ENCODE measurements at regions not wholly inside any gene's neighbourhood (a gene's known extent, or its start where the extent isn't known, plus 50 kb on each side); places are given as distances from the start of the nearest gene placed in this dataset.

DNA sequence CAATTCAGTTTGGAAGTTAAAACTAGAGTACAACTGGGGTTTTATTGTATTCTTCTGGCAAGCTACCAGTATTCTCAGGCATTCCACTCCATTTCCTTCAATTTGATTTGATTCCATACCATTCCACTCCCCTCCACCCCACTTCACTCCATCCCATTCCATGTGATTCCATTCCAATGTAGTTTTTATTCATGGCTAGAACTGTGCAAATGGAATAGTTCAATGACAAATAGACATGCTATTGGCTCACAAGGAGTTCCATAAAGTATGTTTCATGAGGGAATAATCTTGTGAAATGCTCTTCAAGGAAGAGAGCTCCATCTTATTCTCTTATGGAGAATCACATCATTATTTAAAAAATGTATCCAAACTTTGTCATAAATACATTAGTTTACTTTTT is 285.0 kb upstream of the BMP2 start:
- CTCF ChIA-PET = no interaction called here
- no peaks in the 10 kb centered on the region for H3K36me3 Mint-ChIP-seq (ENCODE audit: low read depth)
- H3K4me1 Mint-ChIP-seq (ENCODE audit: low read depth) = no peaks in the 10 kb centered on the region
- no peak overlapping the region for H3K4me3 Mint-ChIP-seq
- DNase-seq (no peak), ATAC-seq (no peak)
- peaks cover 4% of the 10 kb centered on the region for H3K9me3 Mint-ChIP-seq (ENCODE audit: insufficient read depth)
- no peaks in the 10 kb centered on the region for H3K27me3 Mint-ChIP-seq (ENCODE audit: low read depth)
- POLR2A ChIA-PET = no interaction called here
- no peak overlapping the region for H3K27ac Mint-ChIP-seq

DNA sequence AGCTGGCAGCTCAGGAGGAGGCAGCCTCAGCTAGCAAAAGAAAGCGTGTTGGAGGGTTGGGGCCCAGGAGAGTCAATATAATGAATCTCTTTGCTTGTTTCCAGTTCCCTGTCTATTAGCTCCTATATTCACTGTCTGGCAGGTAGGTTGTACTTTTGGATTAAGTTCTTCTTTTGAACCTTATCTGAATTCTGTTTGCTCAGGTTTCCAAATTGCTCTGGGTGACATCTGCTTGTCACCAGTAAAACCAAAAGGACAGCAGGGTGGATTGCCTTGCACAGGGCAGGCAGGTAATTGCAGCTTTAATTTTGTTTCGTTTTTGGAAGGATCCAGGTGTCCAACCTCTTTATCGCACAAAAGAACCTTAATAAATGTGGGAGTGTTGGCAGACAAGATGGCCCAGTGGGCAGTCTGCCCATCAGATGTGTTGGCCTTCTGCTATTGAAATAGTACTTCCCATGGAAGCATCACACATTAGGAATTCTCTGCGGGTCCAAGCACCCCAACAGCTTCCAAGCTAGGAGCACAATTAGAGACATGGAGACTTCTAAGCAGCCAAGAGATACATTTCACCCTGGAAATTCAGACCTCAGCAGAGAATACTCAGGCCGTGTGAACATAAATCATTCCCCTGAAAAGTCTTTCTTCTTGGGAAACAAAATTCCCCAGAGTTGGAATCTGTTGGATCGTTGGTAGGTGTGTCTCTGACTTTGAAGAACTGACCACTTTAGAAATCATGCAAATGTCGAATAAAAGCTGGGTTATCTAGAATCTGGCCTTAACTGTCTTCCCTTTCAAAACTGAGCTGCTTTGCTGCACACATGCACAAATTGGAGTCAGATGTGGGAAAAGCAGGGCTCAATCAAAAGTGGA is 286.9 kb upstream of the BMP2 start:
- Mint-ChIP-seq H3K9me3 (ENCODE audit: insufficient read depth) (peaks cover 4% of the 10 kb centered on the region), H3K27ac (no peak overlapping the region), H3K4me1 (ENCODE audit: low read depth) (no peaks in the 10 kb centered on the region), H3K36me3 (ENCODE audit: low read depth) (no peaks in the 10 kb centered on the region), H3K27me3 (ENCODE audit: low read depth) (no peaks in the 10 kb centered on the region), H3K4me3 (no peak overlapping the region)
- CTCF ChIA-PET = no interaction called here
- POLR2A ChIA-PET = no interaction called here
- no peak for ATAC-seq
- DNase-seq = no peak

DNA sequence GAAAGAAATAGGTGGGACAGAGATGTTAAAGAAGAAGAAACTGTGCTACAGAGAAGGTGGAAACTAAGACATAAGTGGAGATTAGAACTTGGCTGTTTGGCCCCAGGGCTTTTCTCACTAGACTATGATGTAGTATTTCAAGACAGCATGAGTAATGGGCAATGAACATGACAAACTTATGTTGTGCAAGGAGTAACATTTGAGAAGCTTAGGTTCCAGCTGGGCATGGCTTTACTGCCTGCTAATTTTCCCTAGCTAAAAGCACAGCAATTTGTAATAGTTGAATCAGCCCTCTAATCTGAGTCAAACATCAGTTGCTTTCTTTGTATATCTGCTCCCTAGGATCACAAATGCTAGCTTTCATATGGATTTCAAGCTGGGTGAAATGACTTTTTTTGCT is 294.3 kb upstream of the BMP2 start:
- Mint-ChIP-seq H3K36me3 (ENCODE audit: low read depth) (no peaks in the 10 kb centered on the region), H3K27me3 (ENCODE audit: low read depth) (no peaks in the 10 kb centered on the region), H3K9me3 (ENCODE audit: insufficient read depth) (no peaks in the 10 kb centered on the region), H3K4me3 (no peak overlapping the region), H3K4me1 (ENCODE audit: low read depth) (no peaks in the 10 kb centered on the region), H3K27ac (no peak overlapping the region)
- no peak for ATAC-seq
- ChIA-PET POLR2A (no interaction called here), CTCF (no interaction called here)
- DNase-seq = no peak

DNA sequence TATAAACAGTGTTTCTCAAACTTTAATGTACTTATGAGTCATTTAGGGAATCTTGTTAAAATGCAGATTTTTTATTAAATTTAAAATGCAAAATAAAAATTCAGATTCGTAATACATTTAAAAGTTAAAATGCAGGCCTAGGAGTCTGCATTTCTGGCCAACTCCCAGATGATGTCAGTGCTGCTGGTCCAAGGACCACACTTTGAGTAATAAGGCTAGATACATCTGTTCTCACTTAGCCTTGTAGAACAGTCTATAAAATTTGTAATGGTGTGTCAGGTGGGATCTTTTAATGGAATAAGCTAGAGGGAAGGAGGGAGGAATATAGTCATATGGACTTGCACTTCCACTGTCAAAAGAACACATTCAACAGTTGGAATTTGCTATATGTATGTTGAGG is 295.6 kb upstream of the BMP2 start:
- POLR2A ChIA-PET = no interaction called here
- Mint-ChIP-seq H3K4me3 (no peak overlapping the region), H3K27ac (no peak overlapping the region), H3K4me1 (ENCODE audit: low read depth) (no peaks in the 10 kb centered on the region), H3K9me3 (ENCODE audit: insufficient read depth) (no peaks in the 10 kb centered on the region), H3K27me3 (ENCODE audit: low read depth) (no peaks in the 10 kb centered on the region), H3K36me3 (ENCODE audit: low read depth) (no peaks in the 10 kb centered on the region)
- ATAC-seq (no peak), DNase-seq (no peak)
- CTCF ChIA-PET = no interaction called here

DNA sequence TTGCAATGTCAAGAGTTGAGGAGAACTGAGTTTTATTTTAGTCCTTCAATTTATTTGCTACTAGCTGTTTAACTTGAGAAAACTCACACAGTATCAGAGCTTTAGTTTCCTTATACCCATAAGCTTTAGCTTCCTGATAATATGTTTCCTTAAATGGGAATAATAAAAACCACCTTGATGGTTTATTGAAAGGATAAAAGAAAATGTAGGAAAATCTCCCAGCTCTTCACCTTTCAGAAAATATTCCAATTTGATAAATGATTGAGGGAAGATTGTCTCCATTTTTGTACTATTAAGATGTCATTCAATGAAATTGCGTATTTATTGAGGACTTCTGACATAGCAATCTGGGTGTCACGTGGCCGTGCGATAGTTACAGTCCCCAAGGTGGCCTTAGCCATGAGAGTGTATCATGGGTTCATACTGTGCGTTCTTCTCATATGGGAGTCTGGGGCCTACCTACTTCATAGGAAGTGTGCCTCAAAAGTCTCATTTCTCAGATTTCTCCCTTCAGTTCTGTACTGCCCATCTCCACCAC is 296.3 kb upstream of the BMP2 start:
- H3K9me3 Mint-ChIP-seq (ENCODE audit: insufficient read depth) = no peaks in the 10 kb centered on the region
- no peaks in the 10 kb centered on the region for H3K4me1 Mint-ChIP-seq (ENCODE audit: low read depth)
- no peaks in the 10 kb centered on the region for H3K36me3 Mint-ChIP-seq (ENCODE audit: low read depth)
- POLR2A ChIA-PET = no interaction called here
- CTCF ChIA-PET = no interaction called here
- no peak overlapping the region for H3K27ac Mint-ChIP-seq
- no peaks in the 10 kb centered on the region for H3K27me3 Mint-ChIP-seq (ENCODE audit: low read depth)
- no peak for ATAC-seq
- no peak for DNase-seq
- H3K4me3 Mint-ChIP-seq = no peak overlapping the region

DNA sequence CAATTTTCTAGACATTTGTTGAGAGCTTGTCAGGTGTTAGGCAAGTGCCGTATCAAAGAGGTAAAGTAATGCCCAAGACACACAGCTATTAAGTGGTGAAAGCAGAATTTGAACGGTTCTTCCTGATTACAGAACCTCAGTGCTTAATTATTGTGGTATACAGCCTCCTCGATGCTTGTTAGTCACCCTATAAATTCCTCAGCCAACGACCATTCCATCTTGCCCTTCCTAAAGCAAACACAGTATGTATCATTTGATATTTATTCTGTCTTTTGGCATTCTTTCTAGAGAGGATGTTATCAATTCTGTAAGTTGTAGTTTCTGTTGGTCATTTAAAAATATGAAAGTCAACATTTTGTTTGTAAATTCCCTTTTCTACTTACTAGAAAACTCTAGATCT is 297.8 kb upstream of the BMP2 start:
- no peaks in the 10 kb centered on the region for H3K27me3 Mint-ChIP-seq (ENCODE audit: low read depth)
- no peak for DNase-seq
- no peak overlapping the region for H3K4me3 Mint-ChIP-seq

DNA sequence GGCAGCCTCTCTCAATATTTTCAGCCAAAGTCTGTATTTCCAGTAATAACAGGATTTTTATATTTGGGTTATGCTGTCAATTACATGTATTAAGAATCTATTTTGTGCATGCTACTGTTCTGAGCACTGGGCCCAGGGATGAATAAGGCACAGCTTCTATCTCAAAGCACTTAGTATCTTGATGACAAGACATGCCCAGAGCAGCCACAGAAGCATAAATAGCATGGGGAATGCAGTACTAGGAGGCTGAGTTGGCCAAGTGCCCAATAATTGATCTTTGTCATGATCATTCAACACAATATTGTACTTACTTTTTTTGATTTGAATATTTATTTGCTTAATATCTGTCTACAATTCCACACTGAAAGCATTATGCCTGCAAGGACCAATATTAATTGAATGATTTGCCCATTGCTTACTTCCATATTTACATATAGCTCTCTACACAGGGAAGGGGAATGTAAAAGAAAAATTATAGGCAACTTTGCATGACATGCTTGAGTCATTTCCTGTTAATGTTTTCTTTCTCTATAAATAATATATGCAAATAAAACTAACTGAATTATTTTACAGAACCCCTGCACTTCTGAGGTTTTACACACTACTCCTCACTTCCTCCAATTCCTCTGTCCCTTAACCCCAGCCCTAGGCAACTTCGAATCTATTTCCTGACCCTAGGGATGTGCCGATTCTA is 298.9 kb upstream of the BMP2 start:
- DNase-seq = no peak
- no peak overlapping the region for H3K27ac Mint-ChIP-seq
- H3K27me3 Mint-ChIP-seq (ENCODE audit: low read depth) = no peaks in the 10 kb centered on the region
- H3K4me3 Mint-ChIP-seq = no peak overlapping the region
- no peaks in the 10 kb centered on the region for H3K4me1 Mint-ChIP-seq (ENCODE audit: low read depth)
- no peaks in the 10 kb centered on the region for H3K36me3 Mint-ChIP-seq (ENCODE audit: low read depth)
- ChIA-PET CTCF (no interaction called here), POLR2A (no interaction called here)
- ATAC-seq = no peak
- H3K9me3 Mint-ChIP-seq (ENCODE audit: insufficient read depth) = no peaks in the 10 kb centered on the region

More for the DNA sequence above, 297.8 kb upstream of the BMP2 start:
- Mint-ChIP-seq H3K36me3 (ENCODE audit: low read depth) (no peaks in the 10 kb centered on the region), H3K27ac (no peak overlapping the region), H3K4me1 (ENCODE audit: low read depth) (no peaks in the 10 kb centered on the region), H3K9me3 (ENCODE audit: insufficient read depth) (no peaks in the 10 kb centered on the region)
- ChIA-PET CTCF (no interaction called here), POLR2A (no interaction called here)
- ATAC-seq = no peak

DNA sequence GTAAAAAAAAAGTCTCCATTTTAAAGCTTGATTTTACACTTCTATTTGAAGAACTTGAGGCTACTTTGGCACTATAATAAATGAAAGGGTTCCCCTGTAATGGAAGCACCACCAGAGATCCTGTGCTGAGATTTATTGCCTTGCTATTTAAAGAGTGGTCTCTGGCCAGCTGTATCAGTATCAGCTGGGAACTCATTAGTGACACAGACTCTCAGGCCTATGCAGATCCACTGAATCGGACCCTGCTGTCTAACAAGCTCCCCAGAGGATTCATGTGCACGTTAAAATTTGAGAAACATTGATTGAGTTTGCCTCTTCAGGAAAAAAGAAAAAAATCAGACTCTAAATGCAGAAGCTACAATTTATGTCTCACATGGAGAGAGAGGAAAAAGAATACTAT is 299.9 kb upstream of the BMP2 start:
- Mint-ChIP-seq H3K4me1 (ENCODE audit: low read depth) (no peaks in the 10 kb centered on the region), H3K27ac (no peak overlapping the region), H3K27me3 (ENCODE audit: low read depth) (no peaks in the 10 kb centered on the region), H3K9me3 (ENCODE audit: insufficient read depth) (no peaks in the 10 kb centered on the region), H3K36me3 (ENCODE audit: low read depth) (no peaks in the 10 kb centered on the region), H3K4me3 (no peak overlapping the region)
- ChIA-PET CTCF (no interaction called here), POLR2A (no interaction called here)
- ATAC-seq (no peak), DNase-seq (no peak)

DNA sequence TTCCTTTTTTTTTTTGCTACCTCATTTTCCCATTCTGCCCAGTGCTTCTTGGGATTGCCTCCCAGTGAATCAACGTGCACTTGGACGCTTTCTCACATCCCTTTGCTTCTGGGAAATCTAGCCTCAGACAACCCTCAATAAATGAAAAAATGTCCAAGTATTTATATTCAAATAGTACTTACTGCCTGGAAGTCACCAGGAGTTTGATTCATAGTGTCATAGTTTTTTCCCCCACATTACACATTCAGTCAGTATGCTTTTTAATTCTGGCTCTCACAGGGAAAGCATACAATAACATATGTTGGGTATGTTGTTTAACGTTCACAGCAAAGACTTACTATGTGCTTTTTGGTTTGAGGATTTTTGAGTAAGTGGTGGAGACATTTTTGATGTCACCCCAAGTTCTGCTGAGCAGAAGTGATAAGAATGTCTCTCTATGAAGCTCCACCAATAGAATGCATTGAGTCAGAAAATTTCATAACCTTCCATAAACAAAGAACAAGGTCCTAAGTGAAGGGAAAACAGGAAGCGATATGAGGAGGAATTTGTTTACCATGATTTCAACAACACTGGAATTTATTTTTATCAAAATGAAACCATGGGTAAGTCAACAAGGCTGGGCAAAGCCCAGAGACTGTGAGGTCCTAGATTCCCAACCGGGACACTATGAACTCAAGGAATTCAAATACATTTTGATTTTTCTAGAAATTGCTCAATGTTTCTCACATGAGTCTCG is 301.2 kb upstream of the BMP2 start:
- Mint-ChIP-seq H3K4me1 (ENCODE audit: low read depth) (no peaks in the 10 kb centered on the region), H3K9me3 (ENCODE audit: insufficient read depth) (no peaks in the 10 kb centered on the region)
- CTCF ChIA-PET = no interaction called here

DNA sequence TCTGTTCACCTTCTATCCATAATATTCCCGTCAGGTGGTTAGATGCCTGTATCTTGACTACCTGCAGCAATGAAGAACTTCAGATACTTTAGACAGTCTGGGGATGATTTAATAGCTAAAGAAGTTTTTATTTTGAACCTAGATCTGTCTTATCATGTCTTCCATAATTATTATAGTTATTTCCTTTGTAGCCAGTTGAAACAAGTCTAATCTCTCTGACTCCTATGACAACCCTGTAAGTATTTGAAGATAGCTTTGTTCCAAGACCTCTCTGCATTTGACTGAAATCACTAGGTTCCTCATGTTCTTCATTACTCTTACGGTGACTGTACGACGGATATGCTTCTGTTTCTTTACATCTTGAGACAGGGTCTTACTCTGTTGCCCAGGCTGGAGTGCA is 316.6 kb upstream of the BMP2 start:
- DNase-seq = no peak
- Mint-ChIP-seq H3K9me3 (ENCODE audit: insufficient read depth) (no peaks in the 10 kb centered on the region), H3K4me3 (no peak overlapping the region), H3K4me1 (ENCODE audit: low read depth) (no peaks in the 10 kb centered on the region), H3K27me3 (ENCODE audit: low read depth) (no peaks in the 10 kb centered on the region), H3K27ac (no peak overlapping the region), H3K36me3 (ENCODE audit: low read depth) (no peaks in the 10 kb centered on the region)
- ChIA-PET POLR2A (no interaction called here), CTCF (no interaction called here)
- ATAC-seq = no peak

More for the DNA sequence above, 301.2 kb upstream of the BMP2 start:
- no peaks in the 10 kb centered on the region for H3K27me3 Mint-ChIP-seq (ENCODE audit: low read depth)
- DNase-seq (no peak), ATAC-seq (no peak)
- no peak overlapping the region for H3K27ac Mint-ChIP-seq
- POLR2A ChIA-PET = no interaction called here
- H3K4me3 Mint-ChIP-seq = no peak overlapping the region
- no peaks in the 10 kb centered on the region for H3K36me3 Mint-ChIP-seq (ENCODE audit: low read depth)

DNA sequence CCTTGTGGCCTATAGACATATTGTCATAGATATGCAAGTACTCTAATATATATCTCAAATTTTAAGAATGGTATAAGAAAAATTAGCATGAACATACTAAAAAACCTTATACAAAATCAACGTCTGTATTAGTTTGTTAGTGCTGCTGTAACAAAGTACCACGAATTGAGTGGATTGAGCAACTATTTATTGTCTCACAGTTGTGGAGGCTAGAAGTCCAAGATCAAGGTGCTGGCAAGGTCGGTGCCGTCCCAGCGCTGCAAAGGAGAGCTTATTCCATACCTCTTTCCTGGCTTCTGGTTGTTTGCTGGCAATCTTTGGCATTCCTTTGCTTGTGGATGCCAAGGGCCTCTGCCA is 317.6 kb upstream of the FERMT1 start:
- no peaks in the 10 kb centered on the region for H3K9me3 Mint-ChIP-seq (ENCODE audit: insufficient read depth)
- DNase-seq = no peak
- H3K36me3 Mint-ChIP-seq (ENCODE audit: low read depth) = no peaks in the 10 kb centered on the region
- no peak for ATAC-seq
- ChIA-PET POLR2A (no interaction called here), CTCF (no interaction called here)
- no peak overlapping the region for H3K27ac Mint-ChIP-seq
- H3K4me3 Mint-ChIP-seq = no peak overlapping the region
- no peaks in the 10 kb centered on the region for H3K27me3 Mint-ChIP-seq (ENCODE audit: low read depth)
- no peaks in the 10 kb centered on the region for H3K4me1 Mint-ChIP-seq (ENCODE audit: low read depth)

DNA sequence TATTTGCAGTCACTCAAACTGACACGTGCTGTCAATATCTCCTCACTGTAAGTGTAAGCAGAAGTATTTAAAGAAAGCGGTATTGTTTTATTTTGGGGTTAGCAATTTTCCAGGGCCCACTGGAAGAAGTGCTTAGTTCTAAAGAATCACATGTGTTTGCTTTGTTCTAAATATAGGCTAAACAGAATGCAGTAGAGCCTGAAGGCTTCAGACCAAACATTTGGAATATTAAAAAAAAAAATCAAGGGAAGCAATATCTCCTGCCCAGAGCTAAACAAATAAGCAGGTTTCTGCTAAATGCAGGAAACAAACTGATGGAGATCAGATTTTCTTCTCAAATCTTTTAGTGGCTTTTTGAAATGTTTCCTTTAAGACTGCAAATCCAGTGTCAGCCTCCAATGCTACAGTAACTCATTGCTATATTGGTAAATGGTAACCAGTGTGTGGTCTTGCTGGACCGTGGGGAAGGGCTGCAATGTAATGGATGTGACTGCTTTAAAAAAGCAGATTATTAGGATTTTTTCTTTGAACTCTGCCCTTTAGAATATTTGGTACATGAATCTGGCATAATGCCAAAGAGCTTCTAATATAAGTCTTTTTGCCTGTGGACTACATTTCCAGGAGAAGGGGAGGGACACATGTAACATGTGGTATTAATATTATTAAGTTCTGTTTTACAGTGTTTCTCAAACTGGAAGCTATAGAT is 317.1 kb upstream of the FERMT1 start:
- DNase-seq (no peak), ATAC-seq (no peak)
- Mint-ChIP-seq H3K4me1 (ENCODE audit: low read depth) (no peaks in the 10 kb centered on the region), H3K36me3 (ENCODE audit: low read depth) (no peaks in the 10 kb centered on the region), H3K27ac (no peak overlapping the region), H3K27me3 (ENCODE audit: low read depth) (no peaks in the 10 kb centered on the region), H3K4me3 (no peak overlapping the region), H3K9me3 (ENCODE audit: insufficient read depth) (no peaks in the 10 kb centered on the region)
- ChIA-PET CTCF (no interaction called here), POLR2A (no interaction called here)

Data from activated CD8-positive, alpha-beta T cell treated with anti-CD3 and anti-CD28 coated beads, Interleukin-2, amount 10 ng/mL, durations not matched to agents 7 days and 5 days (primary cell).